GM21529 (cell line): ENCODE measurements at regions not wholly inside any gene's neighbourhood (a gene's known extent, or its start where the extent isn't known, plus 50 kb on each side); places are given as distances from the start of the nearest gene placed in this dataset.
"Not testable (repeated sequence)": the region's sequence is repeated elsewhere in the genome, so short reads cannot be mapped to it uniquely, and the experiment has no call there.

Experiments used
- ATAC-seq: cut with Tn5 transposase; IDR thresholded peaks from one replicate; pipeline ENCODE4 v1.9.1; 2021; ENCODE audit not compliant: unreplicated experiment

GRCh38 chr16:62794724-62795123 lies 758.5 kb upstream of the CDH8 start:
- ATAC-seq: no peak

- not testable (repeated sequence) for ATAC-seq
Observed at GRCh38 chr16:62780081-62780480, 743.8 kb upstream of the CDH8 start.

GRCh38 chr16:62764572-62764971 lies 728.3 kb upstream of the CDH8 start:
- no peak for ATAC-seq

GRCh38 chr16:62760398-62760797 lies 724.2 kb upstream of the CDH8 start:
- no peak for ATAC-seq

- ATAC-seq: no peak
Observed at GRCh38 chr16:62755938-62756337, 719.7 kb upstream of the CDH8 start.

GRCh38 chr16:62752854-62753253 lies 716.6 kb upstream of the CDH8 start:
- ATAC-seq: no peak

- ATAC-seq: no peak
Observed at GRCh38 chr16:62751218-62751617, 715.0 kb upstream of the CDH8 start.

- ATAC-seq: no peak
Observed at GRCh38 chr16:62741692-62742091, 705.5 kb upstream of the CDH8 start.

GRCh38 chr16:62738666-62739460 lies 702.6 kb upstream of the CDH8 start:
- no peak for ATAC-seq

GRCh38 chr16:62732092-62732491 lies 695.9 kb upstream of the CDH8 start:
- no peak for ATAC-seq

GRCh38 chr16:62724670-62725269 lies 688.5 kb upstream of the CDH8 start:
- ATAC-seq: not testable (repeated sequence)

GRCh38 chr16:62720651-62721050 lies 684.4 kb upstream of the CDH8 start:
- no peak for ATAC-seq

- no peak for ATAC-seq
Observed at GRCh38 chr16:62717026-62717425, 680.8 kb upstream of the CDH8 start.

GRCh38 chr16:62715701-62716100 lies 679.5 kb upstream of the CDH8 start:
- no peak for ATAC-seq

GRCh38 chr16:62712566-62712965 lies 676.3 kb upstream of the CDH8 start:
- no peak for ATAC-seq

GRCh38 chr16:62711797-62712196 lies 675.6 kb upstream of the CDH8 start:
- no peak for ATAC-seq

- ATAC-seq: no peak
Observed at GRCh38 chr16:62709794-62710193, 673.6 kb upstream of the CDH8 start.

GRCh38 chr16:62701426-62701825 lies 665.2 kb upstream of the CDH8 start:
- ATAC-seq: no peak

- no peak for ATAC-seq
Observed at GRCh38 chr16:62700426-62701294, 664.4 kb upstream of the CDH8 start.

- no peak for ATAC-seq
Observed at GRCh38 chr16:62692685-62693084, 656.4 kb upstream of the CDH8 start.

GRCh38 chr16:62681819-62682218 lies 645.6 kb upstream of the CDH8 start:
- no peak for ATAC-seq

GRCh38 chr16:62678796-62679195 lies 642.6 kb upstream of the CDH8 start:
- no peak for ATAC-seq
